ENCODE measurements at regions not wholly inside any gene's neighbourhood (a gene's known extent, or its start where the extent isn't known, plus 50 kb on each side); places are given as distances from the start of the nearest gene placed in this dataset.

DNA sequence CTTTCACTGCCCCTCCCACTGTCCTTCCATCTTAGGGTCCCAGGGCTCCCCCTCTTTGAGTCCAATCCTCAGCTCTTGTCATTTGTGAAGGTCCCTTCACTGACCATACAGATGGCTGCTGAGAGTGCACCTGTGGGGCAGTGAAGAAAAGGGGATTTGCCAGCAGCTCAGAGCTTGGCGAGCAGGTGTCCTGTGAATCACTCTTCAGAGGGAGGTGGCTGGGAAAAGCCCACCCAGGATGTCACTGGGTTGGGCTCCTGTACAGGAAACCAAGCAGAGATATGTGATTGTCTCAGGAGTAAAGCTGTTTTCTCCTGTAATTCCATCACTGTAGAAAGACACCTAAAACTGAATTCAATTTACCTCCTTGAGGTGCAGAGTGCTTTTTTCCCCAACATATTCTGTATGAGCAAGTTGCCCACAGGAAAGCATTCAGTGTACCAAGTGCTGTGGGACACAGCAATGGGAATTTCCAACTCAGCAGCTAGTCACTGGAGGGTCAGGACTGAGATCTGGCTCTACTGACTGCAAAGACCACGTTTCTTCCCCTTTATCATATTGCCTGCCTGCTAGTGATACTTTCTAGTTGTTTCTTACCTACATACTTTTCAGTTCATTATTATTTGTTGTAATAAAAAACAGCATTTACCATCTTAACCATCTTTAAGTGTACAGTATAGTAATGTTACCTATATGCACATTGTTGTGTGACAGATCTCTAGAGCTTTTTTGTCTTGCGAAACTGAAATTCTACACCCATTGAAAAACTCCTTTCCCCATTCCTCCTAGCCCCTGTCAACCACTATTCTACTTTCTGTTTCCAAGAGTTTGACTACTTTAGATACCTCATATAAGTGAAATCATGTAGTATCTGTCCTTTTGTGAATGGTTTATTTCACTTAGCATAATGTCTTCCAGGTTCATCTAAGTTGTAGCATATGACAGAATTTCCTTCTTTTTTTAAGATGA is 239.1 kb downstream of the TSN start (continued):
- TF ChIP-seq, protein P1, sequence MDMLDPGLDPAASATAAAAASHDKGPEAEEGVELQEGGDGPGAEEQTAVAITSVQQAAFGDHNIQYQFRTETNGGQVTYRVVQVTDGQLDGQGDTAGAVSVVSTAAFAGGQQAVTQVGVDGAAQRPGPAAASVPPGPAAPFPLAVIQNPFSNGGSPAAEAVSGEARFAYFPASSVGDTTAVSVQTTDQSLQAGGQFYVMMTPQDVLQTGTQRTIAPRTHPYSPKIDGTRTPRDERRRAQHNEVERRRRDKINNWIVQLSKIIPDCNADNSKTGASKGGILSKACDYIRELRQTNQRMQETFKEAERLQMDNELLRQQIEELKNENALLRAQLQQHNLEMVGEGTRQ (CRISPR knock-in tag; IDR thresholded peaks at IDR 0.05) = no peak

- Histone ChIP-seq H3K9me3 (replicated peaks; ENCODE audit: control insufficient read depth, insufficient read depth, low read depth, low read length) (no peaks in the 10 kb centered on the region), H4K20me1 (replicated peaks; ENCODE audit: control insufficient read depth, insufficient read depth, low read length) (0 out of 2 replicates have a peak, but pooled peaks cover 4% of the 10 kb centered on the region), H3K4me1 (replicated peaks in 1 of 2; ENCODE audit: control insufficient read depth in 2 of 2, insufficient read depth in 2 of 2, low read length in 2 of 2) (peaks cover 0 to 11% of the 10 kb centered on the region in 2 experiments; a peak in 2 of 5 replicates), H3K9ac (ENCODE audit: insufficient read depth in 1 of 2, low read depth in 2 of 2, low read length in 2 of 2) (no peak overlapping the region), H3K79me2 (ENCODE audit: control insufficient read depth, insufficient read depth, low read length) (no peaks in the 10 kb centered on the region), H2AFZ (ENCODE audit: low read depth, low read length) (no peak overlapping the region), H3K4me2 (ENCODE audit: insufficient read depth, low read length) (no peak overlapping the region), H3K4me3 (no peak overlapping the region), H3K27me3 (ENCODE audit: control insufficient read depth in 2 of 2, insufficient read depth in 2 of 2, low read length in 2 of 2) (peaks cover 0 to 8% of the 10 kb centered on the region in 2 experiments; a peak in 2 of 5 replicates), H3K36me3 (ENCODE audit: control insufficient read depth, insufficient read depth, low read length) (no peaks in the 10 kb centered on the region), H3K27ac (ENCODE audit: extremely low read depth, low read depth, low read length) (no peak overlapping the region), H3K9me1 (ENCODE audit: control insufficient read depth, insufficient read depth, low read length) (no peaks in the 10 kb centered on the region)
- 9% methylated on average over 4 of the region's 4 CpGs for WGBS (ENCODE audit: insufficient coverage, low coverage, missing lambda C conversion rate)
- BruUV-seq (replicated peaks) = no TSS peak
- in situ Hi-C loops (cut with MboI) (loop anchor here (25.0 kb wide), 1 partner anchor 464 kb away; no protein-coding TSS in a partner anchor), intact Hi-C loops (cut with micrococcal nuclease) (no loop called here)
- ATAC-seq = no peak
- no peak for FAIRE-seq
- DNase-seq (ENCODE audit: extremely low read depth in 1 of 4, low spot score in 3 of 4) = no peak
- ChIA-PET CTCF (ENCODE audit: low intra/inter-chr PET ratio) (no interaction called here), POLR2A (interaction anchor here (0.8 kb wide), 1 partner anchor 35 kb away, joined by 4 read pairs; no protein-coding TSS in a partner anchor)
- TF ChIP-seq CHD4 (IDR thresholded peaks at IDR 0.05; ENCODE audit: insufficient read depth, insufficient replicate concordance, low read depth, low read length, poor library complexity, severe bottlenecking) = no peak
- TF ChIP-seq ZNF212 (CRISPR knock-in tag; IDR thresholded peaks at IDR 0.05) = no peak
- TF ChIP-seq SIN3A (IDR thresholded peaks at IDR 0.05; ENCODE audit: borderline replicate concordance in 2 of 2, control insufficient read depth in 1 of 2, low read depth in 2 of 2, low read length in 2 of 2) = no peak
- no peak for TF ChIP-seq CTCF (IDR thresholded peaks at IDR 0.05 in 2 of 3, conservative IDR thresholded peaks at IDR 0.05 in 1 of 3; ENCODE audit: insufficient read depth in 2 of 3, low read depth in 1 of 3, low read length in 3 of 3)
- no peak for TF ChIP-seq MITF (IDR thresholded peaks at IDR 0.05)
- TF ChIP-seq ASH1L (IDR thresholded peaks at IDR 0.05; ENCODE audit: borderline replicate concordance, low read depth, partially characterized antibody) = no peak
- no peak for TF ChIP-seq ZNF740 (CRISPR knock-in tag; IDR thresholded peaks at IDR 0.05)
- TF ChIP-seq ZNF740 (tag; IDR thresholded peaks at IDR 0.05) = no peak
- no peak for TF ChIP-seq CBFA2T2 (conservative IDR thresholded peaks at IDR 0.05)
- TF ChIP-seq KLF6 (CRISPR knock-in tag; IDR thresholded peaks at IDR 0.05; ENCODE audit: borderline replicate concordance) = no peak
- no peak for TF ChIP-seq BRF1 (IDR thresholded peaks at IDR 0.05; ENCODE audit: borderline replicate concordance, extremely low read depth, insufficient read length)
- TF ChIP-seq FOS (IDR thresholded peaks at IDR 0.05; ENCODE audit: extremely low read depth, insufficient read length) = no peak
Observed at GRCh38 chr2:121998751-121999150, 243.3 kb downstream of the TSN start.
